ENCODE measurements at regions not wholly inside any gene's neighbourhood (a gene's known extent, or its start where the extent isn't known, plus 50 kb on each side); places are given as distances from the start of the nearest gene placed in this dataset.

GRCh38 chr22:49092716-49093115, 735.0 kb downstream of the BRD1 start:
- TF ChIP-seq CTCF (IDR thresholded peaks at IDR 0.05) = no peak
- TF ChIP-seq EP300 (IDR thresholded peaks at IDR 0.05) = no peak
- TF ChIP-seq POLR2A (IDR thresholded peaks at IDR 0.05) = no peak

Measured in tibial nerve (tissue), 4 donors.